Stomach (tissue), 8 donors: ENCODE measurements at regions not wholly inside any gene's neighbourhood (a gene's known extent, or its start where the extent isn't known, plus 50 kb on each side); places are given as distances from the start of the nearest gene placed in this dataset.

Source experiments
- DNase-seq, 2 donors: peaks; one replicate each; pipeline versions ENCODE4 v3.0.0 to v3.0.0-alpha.2; 2013 to 2019
- H3K27ac ChIP-seq, 5 donors: fragments of 200-600 bp in 4 of 5; sonication (generic) in 4 of 5; one replicate each; pipeline ENCODE4 v1.5.1; 2013 to 2019; ENCODE audit warnings: mild to moderate bottlenecking in 1 of 5, moderate library complexity in 1 of 5
- H3K27me3 ChIP-seq, 3 donors: fragments of 200-600 bp; sonication (generic); one replicate each; pipeline ENCODE4 v1.5.1; 2017 to 2019; ENCODE audit warnings: mixed run types in 1 of 3
- H3K36me3 ChIP-seq, 4 donors: fragments of 200-600 bp; sonication (generic); 1 replicate in 3 of 4; 2 replicates in 1 of 4; pipeline ENCODE4 v1.5.1; 2016 to 2019
- H3K4me1 ChIP-seq, 4 donors: fragments of 200-600 bp; sonication (generic); one replicate each; pipeline ENCODE4 v1.5.1; 2016 to 2019
- H3K4me3 ChIP-seq, 4 donors: fragments of 200-600 bp; sonication (generic) in 3 of 4; one replicate each; pipeline ENCODE4 v1.5.1; 2016 to 2019; ENCODE audit warnings: mild to moderate bottlenecking in 1 of 4
- H3K9me3 ChIP-seq, 4 donors: fragments of 200-600 bp; sonication (generic); one replicate each; pipeline ENCODE4 v1.5.1; 2016 to 2019
- EP300 ChIP-seq: sonication (generic); formaldehyde crosslinking; IDR thresholded peaks from one replicate; pipeline ENCODE4 v1.6.1; 2017; ENCODE audit warnings: antibody characterized with exemption
- POLR2A ChIP-seq, 4 donors: fragments of 450-650 bp; IDR thresholded peaks; one replicate each; pipeline ENCODE4 v1.6.1; 2016; ENCODE audit warnings: antibody characterized with exemption in 4 of 4, control low read depth in 2 of 4, mild to moderate bottlenecking in 1 of 4, moderate library complexity in 1 of 4
- POLR2AphosphoS5 ChIP-seq, 3 donors: sonication (generic); formaldehyde crosslinking; IDR thresholded peaks; one replicate each; pipeline ENCODE4 v1.6.1; 2016; ENCODE audit warnings: antibody characterized with exemption in 3 of 3
- WGBS, 5 donors: extraction: QIAGEN DNeasy Blood & Tissue Kit in 3 of 5; methylation state at CpG; one replicate each; pipeline versions ENCODE4 v1.1.5 to v1.1.7; 2013 to 2018; 5-methylcytosine and 5-hydroxymethylcytosine counted together
- intact Hi-C: fragments of 100-400 bp; cut with DNase I; formaldehyde crosslinking; loops from one replicate; pipeline ENCODE4 v1.15.1; 2023; ENCODE audit warnings: low total_unique reads
- TF ChIP-seq, protein P1 (sequence below), 7 experiments: fragments of 450-650 bp in 4 of 7; fragments of 200-600 bp in 3 of 7; sonication (generic) in 3 of 7; IDR thresholded peaks; one replicate each; pipeline ENCODE4 v1.5.1; 2016 to 2019; ENCODE audit warnings: antibody characterized with exemption in 7 of 7, control low read depth in 2 of 7, mild to moderate bottlenecking in 1 of 7
- donor health status: healthy with polysubstance abuse.
- donor health status: Bipolar disorder and iron deficiency.
- donor health status: healthy.

DNA sequence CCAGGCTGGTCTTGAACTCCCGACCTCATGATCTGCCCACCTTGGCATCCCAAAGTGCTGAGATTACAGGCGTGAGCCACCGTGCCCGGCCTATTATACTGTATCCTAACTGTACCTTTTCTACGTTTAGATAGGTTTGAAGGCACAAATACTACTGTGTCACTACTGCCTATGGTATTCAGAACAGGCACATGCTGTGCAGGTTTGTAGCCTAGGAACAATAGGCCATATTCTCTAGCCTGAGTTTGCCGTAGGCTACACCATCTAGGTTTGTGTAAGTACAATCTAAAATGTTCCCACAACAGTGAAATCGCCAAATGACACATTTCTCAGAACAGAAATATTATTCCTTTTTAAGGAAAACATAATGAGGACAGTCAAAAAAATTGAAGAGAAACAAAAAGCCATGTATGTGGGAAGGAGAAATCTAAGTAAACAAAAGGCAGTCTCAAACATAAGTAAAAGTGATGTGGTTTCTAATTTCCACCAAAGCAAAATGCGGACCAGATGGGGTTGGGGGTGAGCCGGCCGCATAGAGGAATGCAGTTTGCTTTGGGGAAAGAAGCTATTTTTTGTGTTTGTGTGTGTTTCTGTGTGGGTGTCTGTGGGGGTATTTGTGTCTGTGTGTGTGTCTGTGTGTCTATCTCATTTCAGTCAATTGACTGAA lies 192.6 kb upstream of the SALL4 start:
- Histone ChIP-seq H3K4me1 (no peaks in the 10 kb centered on the region), H3K27me3 (no peaks in the 10 kb centered on the region), H3K36me3 (no peaks in the 10 kb centered on the region), H3K9me3 (no peaks in the 10 kb centered on the region), H3K4me3 (no peak overlapping the region), H3K27ac (no peak overlapping the region)
- DNase-seq = peak in 1 of 2 donors; percentile 14
- TF ChIP-seq POLR2A (IDR thresholded peaks at IDR 0.05) (no peak), POLR2AphosphoS5 (IDR thresholded peaks at IDR 0.05) (no peak), EP300 (no peak)
- TF ChIP-seq, protein P1, sequence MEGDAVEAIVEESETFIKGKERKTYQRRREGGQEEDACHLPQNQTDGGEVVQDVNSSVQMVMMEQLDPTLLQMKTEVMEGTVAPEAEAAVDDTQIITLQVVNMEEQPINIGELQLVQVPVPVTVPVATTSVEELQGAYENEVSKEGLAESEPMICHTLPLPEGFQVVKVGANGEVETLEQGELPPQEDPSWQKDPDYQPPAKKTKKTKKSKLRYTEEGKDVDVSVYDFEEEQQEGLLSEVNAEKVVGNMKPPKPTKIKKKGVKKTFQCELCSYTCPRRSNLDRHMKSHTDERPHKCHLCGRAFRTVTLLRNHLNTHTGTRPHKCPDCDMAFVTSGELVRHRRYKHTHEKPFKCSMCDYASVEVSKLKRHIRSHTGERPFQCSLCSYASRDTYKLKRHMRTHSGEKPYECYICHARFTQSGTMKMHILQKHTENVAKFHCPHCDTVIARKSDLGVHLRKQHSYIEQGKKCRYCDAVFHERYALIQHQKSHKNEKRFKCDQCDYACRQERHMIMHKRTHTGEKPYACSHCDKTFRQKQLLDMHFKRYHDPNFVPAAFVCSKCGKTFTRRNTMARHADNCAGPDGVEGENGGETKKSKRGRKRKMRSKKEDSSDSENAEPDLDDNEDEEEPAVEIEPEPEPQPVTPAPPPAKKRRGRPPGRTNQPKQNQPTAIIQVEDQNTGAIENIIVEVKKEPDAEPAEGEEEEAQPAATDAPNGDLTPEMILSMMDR (IDR thresholded peaks at IDR 0.05) = no peak
- 81 to 91% (median 86%) methylated on average over 10 of the region's 10 CpGs for WGBS, 5 donors
- intact Hi-C loops = no loop called here

DNA sequence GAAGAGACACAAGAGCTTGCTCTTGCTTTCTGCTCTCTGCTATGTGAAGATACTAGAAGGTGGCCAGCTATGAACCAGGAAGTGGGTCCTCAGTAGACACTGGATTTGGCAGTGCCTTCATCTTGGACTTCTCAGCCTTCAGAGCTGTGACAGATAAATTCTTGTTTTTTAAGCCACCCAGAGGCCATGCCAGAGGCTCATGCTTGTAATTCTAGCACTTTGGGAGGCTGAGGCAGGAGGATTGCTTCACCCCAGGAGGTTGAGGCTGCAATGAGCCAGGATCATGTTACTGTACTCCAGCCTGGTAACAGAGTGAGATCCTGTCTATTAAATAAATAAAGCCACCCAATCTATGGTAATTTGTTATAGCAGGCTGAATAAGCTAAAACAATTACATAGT lies 185.5 kb upstream of the SALL4 start:
- H3K4me3 ChIP-seq = no peak overlapping the region
- TF ChIP-seq, protein P1 (IDR thresholded peaks at IDR 0.05) = no peak
- TF ChIP-seq POLR2A (IDR thresholded peaks at IDR 0.05) (no peak), EP300 (no peak), POLR2AphosphoS5 (IDR thresholded peaks at IDR 0.05) (no peak)
- DNase-seq = no peak
- H3K9me3 ChIP-seq = no peaks in the 10 kb centered on the region
- intact Hi-C loops = no loop called here
- H3K27me3 ChIP-seq = no peaks in the 10 kb centered on the region
- no peak overlapping the region for H3K27ac ChIP-seq
- no peaks in the 10 kb centered on the region for H3K36me3 ChIP-seq
- H3K4me1 ChIP-seq = peaks cover 4 to 16% (median 9%) of the 10 kb centered on the region in 4 donors

DNA sequence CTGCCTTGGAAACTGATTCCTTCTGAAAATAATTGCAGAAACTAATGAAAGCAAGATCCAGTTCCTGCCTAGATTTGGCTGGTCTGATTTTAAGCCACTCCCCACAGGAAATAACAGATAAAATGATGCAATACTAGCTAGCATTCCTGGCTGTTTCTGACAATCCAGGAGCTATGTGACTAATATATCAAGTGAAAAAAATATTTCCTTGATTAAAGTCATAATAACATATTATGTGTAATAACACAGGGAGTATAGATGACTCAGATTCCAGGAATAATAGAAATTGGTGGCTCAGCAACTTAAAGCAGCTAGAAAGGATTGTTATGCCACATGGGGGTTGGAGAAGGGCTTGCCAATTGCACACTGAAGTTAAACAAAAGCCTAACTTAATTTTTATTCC lies 182.7 kb upstream of the SALL4 start:
- TF ChIP-seq, protein P1 (IDR thresholded peaks at IDR 0.05) = no peak
- TF ChIP-seq POLR2AphosphoS5 (IDR thresholded peaks at IDR 0.05) (peak in 1 of 3 donors; percentile 50), POLR2A (IDR thresholded peaks at IDR 0.05) (no peak), EP300 (no peak)
- Histone ChIP-seq H3K27me3 (no peaks in the 10 kb centered on the region), H3K27ac (peak overlapping the region in 4 of 5 donors; percentile 27 to 68 (median 66)), H3K4me3 (no peak overlapping the region), H3K9me3 (no peaks in the 10 kb centered on the region), H3K36me3 (no peaks in the 10 kb centered on the region), H3K4me1 (peaks cover 4 to 16% (median 9%) of the 10 kb centered on the region in 4 donors)
- DNase-seq = peak in 1 of 2 donors; percentile 84
- intact Hi-C loops = no loop called here

DNA sequence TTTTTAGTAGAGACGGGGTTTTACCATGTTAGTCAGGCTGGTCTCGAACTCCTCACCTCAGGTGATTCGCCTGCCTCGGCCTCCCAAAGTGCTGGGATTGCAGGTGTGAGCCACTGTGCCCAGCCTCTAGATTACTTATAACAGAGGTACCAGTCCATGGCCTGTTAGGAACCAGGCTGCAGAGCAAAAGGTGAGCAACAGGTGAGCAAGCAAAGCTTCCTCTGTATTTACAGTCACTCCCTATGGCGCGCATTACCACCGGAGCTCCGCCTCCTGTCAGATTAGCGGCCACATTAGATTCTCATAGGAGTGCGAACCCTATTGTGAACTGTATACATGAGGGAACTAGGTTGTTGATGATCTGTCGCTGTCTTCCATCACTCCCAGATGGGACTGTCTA lies 178.0 kb upstream of the SALL4 start:
- TF ChIP-seq POLR2AphosphoS5 (IDR thresholded peaks at IDR 0.05) (no peak), POLR2A (IDR thresholded peaks at IDR 0.05) (no peak), EP300 (no peak)
- TF ChIP-seq, protein P1 (IDR thresholded peaks at IDR 0.05) = no peak

More for the DNA sequence above, 178.0 kb upstream of the SALL4 start:
- H3K9me3 ChIP-seq = peaks cover 0 to 13% (median 9%) of the 10 kb centered on the region in 4 donors
- no peak overlapping the region for H3K27ac ChIP-seq
- intact Hi-C loops = no loop called here
- no peaks in the 10 kb centered on the region for H3K36me3 ChIP-seq
- no peaks in the 10 kb centered on the region for H3K27me3 ChIP-seq
- H3K4me1 ChIP-seq = peaks cover 0 to 11% (median 7%) of the 10 kb centered on the region in 4 donors
- 93 to 98% (median 95%) methylated on average over 11 of the region's 11 CpGs for WGBS, 5 donors
- no peak for DNase-seq
- H3K4me3 ChIP-seq = no peak overlapping the region
